Keratinocyte (primary cell): ENCODE measurements at regions not wholly inside any gene's neighbourhood (a gene's known extent, or its start where the extent isn't known, plus 50 kb on each side); places are given as distances from the start of the nearest gene placed in this dataset.

Source experiments
- CTCF ChIP-seq, 3 experiments: IDR thresholded peaks in 1 of 3; conservative IDR thresholded peaks in 1 of 3; optimal IDR thresholded peaks in 1 of 3; 2 replicates in 2 of 3; 3 replicates in 1 of 3; pipeline versions ENCODE3 to v1.5.1; 2011; ENCODE audit warnings: low read length in 3 of 3, mild to moderate bottlenecking in 3 of 3, moderate library complexity in 2 of 3, control low read depth in 1 of 3, inconsistent platforms in 1 of 3; ENCODE audit not compliant: insufficient read depth in 2 of 3; ENCODE audit errors: extremely low read depth in 1 of 3
- EZH2 ChIP-seq: IDR thresholded peaks from one replicate; pipeline ENCODE4 v1.6.1; 2012; ENCODE audit warnings: inconsistent platforms, mild to moderate bottlenecking, low read length, moderate library complexity

- TF ChIP-seq CTCF (optimal IDR thresholded peaks at IDR 0.05 in 1 of 3, IDR thresholded peaks at IDR 0.05 in 1 of 3, conservative IDR thresholded peaks at IDR 0.05 in 1 of 3; ENCODE audit: extremely low read depth in 1 of 3, insufficient read depth in 2 of 3, low read length in 3 of 3) (no peak), EZH2 (no peak)
Observed at GRCh38 chr2:133953524-133953923, 300.3 kb upstream of the MGAT5 start.
